ENCODE measurements at regions not wholly inside any gene's neighbourhood (a gene's known extent, or its start where the extent isn't known, plus 50 kb on each side); places are given as distances from the start of the nearest gene placed in this dataset.

GRCh38 chr2:75954761-75955160 lies 244.0 kb upstream of the GCFC2 start:
- TF ChIP-seq CTCF (IDR thresholded peaks at IDR 0.05) = no peak
- no peak for TF ChIP-seq POLR2A (IDR thresholded peaks at IDR 0.05)
- no peak overlapping the region for H3K27ac ChIP-seq
- no peaks in the 10 kb centered on the region for H3K36me3 ChIP-seq (replicated peaks in 1 of 2; ENCODE audit: insufficient read depth in 1 of 2, low read depth in 2 of 2)
- ATAC-seq (no peak), DNase-seq (no peak)
- intact Hi-C loops (cut with DNase I) = no loop called here
- no peak overlapping the region for H3K4me3 ChIP-seq
- no peaks in the 10 kb centered on the region for H3K4me1 ChIP-seq
- H3K9me3 ChIP-seq = no peaks in the 10 kb centered on the region
- H3K27me3 ChIP-seq = no peaks in the 10 kb centered on the region

GRCh38 chr2:75952173-75952572 lies 241.5 kb upstream of the GCFC2 start:
- TF ChIP-seq POLR2A (IDR thresholded peaks at IDR 0.05) (no peak), CTCF (IDR thresholded peaks at IDR 0.05) (no peak)
- intact Hi-C loops (cut with DNase I) = no loop called here
- no peak overlapping the region for H3K4me3 ChIP-seq
- no peak for ATAC-seq
- no peak overlapping the region for H3K27ac ChIP-seq
- H3K36me3 ChIP-seq (replicated peaks in 1 of 2; ENCODE audit: insufficient read depth in 1 of 2, low read depth in 2 of 2) = no peaks in the 10 kb centered on the region
- H3K4me1 ChIP-seq = no peaks in the 10 kb centered on the region
- 41 to 52% methylated on average over 1 of the region's 1 CpG for WGBS, 2 donors
- no peak for DNase-seq
- H3K9me3 ChIP-seq = no peaks in the 10 kb centered on the region
- no peaks in the 10 kb centered on the region for H3K27me3 ChIP-seq

- no peaks in the 10 kb centered on the region for H3K9me3 ChIP-seq
- H3K4me1 ChIP-seq = no peaks in the 10 kb centered on the region
- H3K36me3 ChIP-seq (replicated peaks in 1 of 2; ENCODE audit: insufficient read depth in 1 of 2, low read depth in 2 of 2) = no peaks in the 10 kb centered on the region
- WGBS, 2 donors = 63 to 70% methylated on average over 4 of the region's 4 CpGs
- H3K27ac ChIP-seq = no peak overlapping the region
- no peak for ATAC-seq
- TF ChIP-seq CTCF (IDR thresholded peaks at IDR 0.05) = no peak
- no peak for TF ChIP-seq POLR2A (IDR thresholded peaks at IDR 0.05)
- H3K27me3 ChIP-seq = no peaks in the 10 kb centered on the region
- intact Hi-C loops (cut with DNase I) = no loop called here
- no peak overlapping the region for H3K4me3 ChIP-seq
- DNase-seq = no peak
Observed at GRCh38 chr2:75949385-75950030, 238.8 kb upstream of the GCFC2 start.

GRCh38 chr2:75936311-75936710 lies 225.6 kb upstream of the GCFC2 start:
- Histone ChIP-seq H3K4me3 (no peak overlapping the region), H3K27ac (no peak overlapping the region), H3K9me3 (no peaks in the 10 kb centered on the region), H3K27me3 (no peaks in the 10 kb centered on the region), H3K36me3 (replicated peaks in 1 of 2; ENCODE audit: insufficient read depth in 1 of 2, low read depth in 2 of 2) (no peaks in the 10 kb centered on the region), H3K4me1 (no peaks in the 10 kb centered on the region)
- no peak for DNase-seq
- intact Hi-C loops (cut with DNase I) = no loop called here
- no peak for ATAC-seq
- TF ChIP-seq POLR2A (IDR thresholded peaks at IDR 0.05) (no peak), CTCF (IDR thresholded peaks at IDR 0.05) (no peak)
- 73 to 86% methylated on average over 4 of the region's 4 CpGs for WGBS, 2 donors

- H3K27ac ChIP-seq = no peak overlapping the region
- H3K36me3 ChIP-seq (replicated peaks in 1 of 2; ENCODE audit: insufficient read depth in 1 of 2, low read depth in 2 of 2) = no peaks in the 10 kb centered on the region
- WGBS, 2 donors = 23 to 48% methylated on average over 2 of the region's 2 CpGs
- intact Hi-C loops (cut with DNase I) = no loop called here
- no peak for DNase-seq
- H3K4me3 ChIP-seq = no peak overlapping the region
- no peaks in the 10 kb centered on the region for H3K27me3 ChIP-seq
- H3K4me1 ChIP-seq = no peaks in the 10 kb centered on the region
- TF ChIP-seq POLR2A (IDR thresholded peaks at IDR 0.05) (no peak), CTCF (IDR thresholded peaks at IDR 0.05) (no peak)
- H3K9me3 ChIP-seq = no peaks in the 10 kb centered on the region
- ATAC-seq = no peak
Observed at GRCh38 chr2:75932996-75933395, 222.3 kb upstream of the GCFC2 start.
